ENCODE measurements at regions not wholly inside any gene's neighbourhood (a gene's known extent, or its start where the extent isn't known, plus 50 kb on each side); places are given as distances from the start of the nearest gene placed in this dataset.

DNA sequence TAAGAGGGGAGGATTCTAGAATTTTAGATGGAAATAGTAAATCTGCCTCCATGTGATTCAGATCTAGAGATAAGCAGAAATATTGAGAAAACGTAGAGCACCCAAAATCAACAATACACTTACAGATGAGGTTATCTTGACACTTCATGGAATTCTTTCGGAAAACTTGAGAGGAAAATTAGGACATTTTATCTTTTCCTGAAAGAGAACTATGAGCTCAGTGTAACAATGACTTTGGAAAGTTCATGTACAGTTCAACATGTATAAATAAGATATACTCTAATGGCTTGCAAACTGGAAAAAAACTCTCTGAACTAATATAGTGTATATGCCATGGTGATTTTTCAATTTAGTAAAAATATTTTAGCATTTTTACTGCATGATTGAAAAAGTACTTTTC is 338.1 kb upstream of the NEGR1 start:
- no peak overlapping the region for H3K27ac ChIP-seq
- 31 to 43% methylated on average over 2 of the region's 2 CpGs for WGBS, 2 donors
- intact Hi-C loops (cut with DNase I) = no loop called here
- no peak for DNase-seq
- TF ChIP-seq, protein P1, sequence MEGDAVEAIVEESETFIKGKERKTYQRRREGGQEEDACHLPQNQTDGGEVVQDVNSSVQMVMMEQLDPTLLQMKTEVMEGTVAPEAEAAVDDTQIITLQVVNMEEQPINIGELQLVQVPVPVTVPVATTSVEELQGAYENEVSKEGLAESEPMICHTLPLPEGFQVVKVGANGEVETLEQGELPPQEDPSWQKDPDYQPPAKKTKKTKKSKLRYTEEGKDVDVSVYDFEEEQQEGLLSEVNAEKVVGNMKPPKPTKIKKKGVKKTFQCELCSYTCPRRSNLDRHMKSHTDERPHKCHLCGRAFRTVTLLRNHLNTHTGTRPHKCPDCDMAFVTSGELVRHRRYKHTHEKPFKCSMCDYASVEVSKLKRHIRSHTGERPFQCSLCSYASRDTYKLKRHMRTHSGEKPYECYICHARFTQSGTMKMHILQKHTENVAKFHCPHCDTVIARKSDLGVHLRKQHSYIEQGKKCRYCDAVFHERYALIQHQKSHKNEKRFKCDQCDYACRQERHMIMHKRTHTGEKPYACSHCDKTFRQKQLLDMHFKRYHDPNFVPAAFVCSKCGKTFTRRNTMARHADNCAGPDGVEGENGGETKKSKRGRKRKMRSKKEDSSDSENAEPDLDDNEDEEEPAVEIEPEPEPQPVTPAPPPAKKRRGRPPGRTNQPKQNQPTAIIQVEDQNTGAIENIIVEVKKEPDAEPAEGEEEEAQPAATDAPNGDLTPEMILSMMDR (IDR thresholded peaks at IDR 0.05) = no peak
- H3K36me3 ChIP-seq = no peaks in the 10 kb centered on the region
- H3K9me3 ChIP-seq = no peaks in the 10 kb centered on the region
- no peaks in the 10 kb centered on the region for H3K27me3 ChIP-seq
- H3K4me1 ChIP-seq = peaks cover 0 to 4% (median 0%) of the 10 kb centered on the region in 9 donors
- ATAC-seq = no peak
- H3K4me3 ChIP-seq = no peak overlapping the region

GRCh38 chr1:72606216-72606810 is 324.0 kb upstream of the NEGR1 start:
- Histone ChIP-seq H3K9me3 (no peaks in the 10 kb centered on the region), H3K4me1 (peaks cover 0 to 2% (median 0%) of the 10 kb centered on the region in 9 donors), H3K27me3 (no peaks in the 10 kb centered on the region), H3K36me3 (no peaks in the 10 kb centered on the region), H3K4me3 (no peak overlapping the region), H3K27ac (no peak overlapping the region)
- ATAC-seq = no peak
- intact Hi-C loops (cut with DNase I) = no loop called here
- 34 to 50% methylated on average over 3 of the region's 3 CpGs for WGBS, 2 donors
- TF ChIP-seq, protein P1 (IDR thresholded peaks at IDR 0.05) = no peak
- no peak for DNase-seq

DNA sequence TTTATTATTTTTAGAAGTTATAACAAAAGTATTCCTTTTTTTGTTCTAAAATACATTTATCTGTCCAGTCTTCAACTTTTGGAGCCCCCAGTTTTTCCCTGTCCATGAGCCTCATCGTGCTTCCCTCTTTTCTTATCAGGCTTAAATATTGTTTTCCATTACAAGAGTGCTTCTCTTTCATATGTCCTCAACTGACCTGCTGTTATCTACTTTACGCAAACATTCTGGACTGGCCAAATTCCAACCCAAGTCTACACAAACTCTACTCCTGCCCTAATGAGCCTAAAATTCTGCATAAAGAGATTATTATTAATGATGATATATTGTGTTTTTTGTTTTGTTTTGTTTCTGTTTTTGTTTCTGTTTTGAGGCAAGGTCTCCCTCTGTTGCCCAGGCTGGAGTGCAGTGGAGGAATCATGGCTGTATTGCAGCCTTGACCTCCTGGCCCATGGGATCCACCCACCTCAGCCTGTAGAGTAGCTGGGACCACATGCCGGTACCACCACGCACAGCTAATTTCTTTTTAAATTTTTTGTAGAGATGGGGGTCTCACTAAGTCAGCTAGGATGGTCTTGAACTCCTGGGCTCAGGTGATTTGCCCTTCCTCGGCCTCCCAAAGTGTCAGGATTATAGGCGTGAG is 318.8 kb upstream of the NEGR1 start:
- no peak for DNase-seq
- 63 to 65% methylated on average over 6 of the region's 6 CpGs for WGBS, 2 donors
- intact Hi-C loops (cut with DNase I) = no loop called here
- H3K27ac ChIP-seq = no peak overlapping the region
- TF ChIP-seq, protein P1 (IDR thresholded peaks at IDR 0.05) = no peak
- ATAC-seq = peak in 2 of 8 donors; percentile 37 to 46
- H3K9me3 ChIP-seq = no peaks in the 10 kb centered on the region
- no peaks in the 10 kb centered on the region for H3K27me3 ChIP-seq
- H3K36me3 ChIP-seq = no peaks in the 10 kb centered on the region
- H3K4me3 ChIP-seq = no peak overlapping the region
- peaks cover 0 to 12% (median 0%) of the 10 kb centered on the region in 9 donors for H3K4me1 ChIP-seq

DNA sequence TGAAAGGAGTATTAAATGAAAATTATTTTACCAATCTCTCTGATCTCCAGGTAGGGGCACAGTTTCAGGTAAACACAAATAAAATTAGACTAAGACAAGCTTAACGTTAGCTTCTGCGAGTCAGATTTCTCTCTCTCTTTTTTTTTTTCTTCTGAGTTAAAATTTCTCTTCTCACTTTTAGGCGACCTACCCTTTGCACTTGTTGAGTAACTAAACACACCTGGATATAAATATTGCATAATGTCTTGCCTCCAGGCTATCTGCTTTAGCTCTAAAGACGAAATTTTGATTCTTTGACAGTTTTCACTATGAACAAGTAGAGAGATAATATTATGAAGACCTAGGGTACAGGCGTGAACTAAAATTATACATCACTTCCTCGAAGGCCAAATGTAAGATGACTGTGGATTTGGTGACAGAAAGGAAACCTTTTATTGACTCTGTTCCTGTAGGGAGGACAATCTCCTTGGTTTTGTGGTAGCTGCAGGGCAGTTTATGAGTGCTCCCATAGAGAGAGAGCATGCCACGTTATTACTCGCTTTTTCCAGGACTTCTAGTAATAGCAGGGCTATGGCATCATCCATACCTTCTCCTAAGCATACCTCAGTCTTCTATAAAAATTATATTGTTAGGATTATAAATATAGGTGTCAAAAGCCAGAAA is 303.8 kb upstream of the NEGR1 start:
- Histone ChIP-seq H3K4me1 (no peaks in the 10 kb centered on the region), H3K36me3 (no peaks in the 10 kb centered on the region), H3K27me3 (no peaks in the 10 kb centered on the region), H3K9me3 (no peaks in the 10 kb centered on the region), H3K27ac (no peak overlapping the region), H3K4me3 (no peak overlapping the region)
- no peak for ATAC-seq
- TF ChIP-seq, protein P1 (IDR thresholded peaks at IDR 0.05) = no peak
- 85 to 88% methylated on average over 8 of the region's 8 CpGs for WGBS, 2 donors
- intact Hi-C loops (cut with DNase I) = no loop called here
- DNase-seq = no peak
